SK-N-MC (cell line): ENCODE measurements at regions not wholly inside any gene's neighbourhood (a gene's known extent, or its start where the extent isn't known, plus 50 kb on each side); places are given as distances from the start of the nearest gene placed in this dataset.

Source experiments
- DNase-seq: peaks from one replicate; pipeline ENCODE4 v3.0.0-alpha.2; 2011; ENCODE audit warnings: low read depth, low spot score
- H3K27ac ChIP-seq: fragments of 200-600 bp; sonication (generic); 2 replicates; pipeline ENCODE4 v1.5.1; 2016; ENCODE audit warnings: mixed run types
- H3K36me3 ChIP-seq: fragments of 200-600 bp; sonication (generic); 2 replicates; pipeline ENCODE4 v1.6.1; 2017; ENCODE audit warnings: antibody characterized with exemption, low read length, mixed read lengths; ENCODE audit not compliant: insufficient read depth
- H3K4me3 ChIP-seq: fragments of 200-600 bp; sonication (generic); 2 replicates; pipeline ENCODE4 v1.5.1; 2016
- H3K9ac ChIP-seq: fragments of 200-600 bp; sonication (generic); 2 replicates; pipeline ENCODE4 v1.8.0; 2017; ENCODE audit warnings: mixed run types, mixed read lengths; ENCODE audit not compliant: insufficient read length
- H3K9me3 ChIP-seq: fragments of 200-600 bp; sonication (generic); 2 replicates; pipeline ENCODE4 v1.6.1; 2017; ENCODE audit warnings: low read depth, mild to moderate bottlenecking, antibody characterized with exemption, low read length, moderate library complexity, mixed read lengths
- EZH2 ChIP-seq: fragments of 200-600 bp; sonication (generic); IDR thresholded peaks from one replicate; pipeline ENCODE4 v1.6.1; 2017; ENCODE audit warnings: antibody characterized with exemption
- FOXP2 ChIP-seq: optimal IDR thresholded peaks from 2 replicates; pipeline ENCODE3; 2011; ENCODE audit warnings: mild to moderate bottlenecking, moderate library complexity; ENCODE audit not compliant: insufficient read depth; ENCODE audit errors: extremely low read length, control extremely low read depth
- POLR2AphosphoS5 ChIP-seq: IDR thresholded peaks from 2 replicates; pipeline ENCODE4 v1.6.1; 2012; ENCODE audit warnings: mild to moderate bottlenecking, low read depth, low read length, borderline replicate concordance

GRCh38 chr5:88396000-88396535 is 127.4 kb upstream of the TMEM161B start:
- DNase-seq: no peak
- no peak overlapping the region for H3K27ac ChIP-seq
- no peaks in the 10 kb centered on the region for H3K36me3 ChIP-seq
- H3K4me3 ChIP-seq: no peak overlapping the region
- no peak overlapping the region for H3K9ac ChIP-seq
- TF ChIP-seq FOXP2 (no peak), POLR2AphosphoS5 (no peak), EZH2 (no peak)
- H3K9me3 ChIP-seq: no peaks in the 10 kb centered on the region

- TF ChIP-seq POLR2AphosphoS5 (no peak), FOXP2 (no peak), EZH2 (no peak)
- H3K9ac ChIP-seq: no peak overlapping the region
- H3K4me3 ChIP-seq: no peak overlapping the region
- no peaks in the 10 kb centered on the region for H3K9me3 ChIP-seq
- H3K27ac ChIP-seq: no peak overlapping the region
- no peak for DNase-seq
- H3K36me3 ChIP-seq: no peaks in the 10 kb centered on the region
Observed at GRCh38 chr5:88395264-88395663, 126.6 kb upstream of the TMEM161B start.

GRCh38 chr5:88394536-88395175 is 126.0 kb upstream of the TMEM161B start:
- no peak overlapping the region for H3K27ac ChIP-seq
- H3K9me3 ChIP-seq: no peaks in the 10 kb centered on the region
- no peak overlapping the region for H3K4me3 ChIP-seq
- H3K9ac ChIP-seq: no peak overlapping the region
- H3K36me3 ChIP-seq: no peaks in the 10 kb centered on the region
- DNase-seq: no peak
- TF ChIP-seq FOXP2 (no peak), POLR2AphosphoS5 (no peak), EZH2 (no peak)

- Histone ChIP-seq H3K36me3 (no peaks in the 10 kb centered on the region), H3K4me3 (no peak overlapping the region), H3K9ac (no peak overlapping the region), H3K9me3 (no peaks in the 10 kb centered on the region), H3K27ac (no peak overlapping the region)
- TF ChIP-seq POLR2AphosphoS5: no peak
- TF ChIP-seq EZH2: no peak
- no peak for TF ChIP-seq FOXP2
- DNase-seq: no peak
Observed at GRCh38 chr5:88393716-88394535, 125.3 kb upstream of the TMEM161B start.

GRCh38 chr5:88393042-88393441 is 124.4 kb upstream of the TMEM161B start:
- DNase-seq: no peak
- Histone ChIP-seq H3K36me3 (no peaks in the 10 kb centered on the region), H3K27ac (no peak overlapping the region), H3K9me3 (no peaks in the 10 kb centered on the region), H3K4me3 (no peak overlapping the region), H3K9ac (no peak overlapping the region)
- TF ChIP-seq EZH2 (no peak), POLR2AphosphoS5 (no peak), FOXP2 (no peak)

- Histone ChIP-seq H3K4me3 (no peak overlapping the region), H3K27ac (no peak overlapping the region), H3K36me3 (no peaks in the 10 kb centered on the region), H3K9me3 (no peaks in the 10 kb centered on the region), H3K9ac (no peak overlapping the region)
- no peak for DNase-seq
- TF ChIP-seq FOXP2 (no peak), POLR2AphosphoS5 (no peak), EZH2 (no peak)
Observed at GRCh38 chr5:88391991-88392390, 123.3 kb upstream of the TMEM161B start.

GRCh38 chr5:88391116-88391515 is 122.5 kb upstream of the TMEM161B start:
- Histone ChIP-seq H3K27ac (no peak overlapping the region), H3K9me3 (no peaks in the 10 kb centered on the region), H3K9ac (no peak overlapping the region), H3K4me3 (no peak overlapping the region), H3K36me3 (no peaks in the 10 kb centered on the region)
- DNase-seq: no peak
- TF ChIP-seq POLR2AphosphoS5: no peak
- TF ChIP-seq FOXP2: no peak
- no peak for TF ChIP-seq EZH2

- Histone ChIP-seq H3K9me3 (no peaks in the 10 kb centered on the region), H3K4me3 (no peak overlapping the region), H3K36me3 (no peaks in the 10 kb centered on the region), H3K27ac (no peak overlapping the region), H3K9ac (no peak overlapping the region)
- DNase-seq: no peak
- no peak for TF ChIP-seq POLR2AphosphoS5
- TF ChIP-seq FOXP2: no peak
- no peak for TF ChIP-seq EZH2
Observed at GRCh38 chr5:88390481-88390880, 121.8 kb upstream of the TMEM161B start.
